GM18499 (cell line): ENCODE measurements at regions not wholly inside any gene's neighbourhood (a gene's known extent, or its start where the extent isn't known, plus 50 kb on each side); places are given as distances from the start of the nearest gene placed in this dataset.
A peak's percentile ranks its signal among the peaks of the same experiment; 100 is the strongest.

Source experiments
- ATAC-seq: cut with Tn5 transposase; IDR thresholded peaks from one replicate; pipeline ENCODE4 v1.9.1; 2021; ENCODE audit warnings: moderate number of reproducible peaks; ENCODE audit not compliant: insufficient read depth, unreplicated experiment

GRCh38 chr4:11497972-11498371 lies 69.3 kb upstream of the HS3ST1 start:
- ATAC-seq: no peak

GRCh38 chr4:11497212-11497806 lies 68.6 kb upstream of the HS3ST1 start:
- no peak for ATAC-seq

- ATAC-seq: no peak
Observed at GRCh38 chr4:11496351-11496829, 67.7 kb upstream of the HS3ST1 start.

- ATAC-seq: no peak
Observed at GRCh38 chr4:11495818-11496217, 67.1 kb upstream of the HS3ST1 start.

GRCh38 chr4:11495291-11495690 lies 66.6 kb upstream of the HS3ST1 start:
- ATAC-seq: no peak

DNA sequence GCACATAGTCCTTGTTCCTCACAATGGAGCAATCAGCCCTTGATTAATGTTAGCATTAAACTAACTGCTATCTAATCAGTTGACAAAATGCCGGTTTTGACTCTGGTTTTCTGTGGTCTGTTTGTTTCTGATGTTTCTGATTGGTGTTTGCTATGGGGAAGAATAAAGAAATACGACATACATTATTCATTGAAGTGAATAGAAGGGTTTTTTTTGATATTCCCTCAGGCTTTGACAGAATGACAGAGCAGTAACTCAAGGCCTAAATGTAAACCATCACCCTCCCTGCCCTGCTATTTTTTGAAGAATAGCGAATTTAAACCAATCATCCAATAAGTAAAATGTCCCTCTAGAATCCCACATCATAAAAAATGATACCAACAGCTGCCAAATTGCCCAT lies 65.5 kb upstream of the HS3ST1 start:
- ATAC-seq: no peak

DNA sequence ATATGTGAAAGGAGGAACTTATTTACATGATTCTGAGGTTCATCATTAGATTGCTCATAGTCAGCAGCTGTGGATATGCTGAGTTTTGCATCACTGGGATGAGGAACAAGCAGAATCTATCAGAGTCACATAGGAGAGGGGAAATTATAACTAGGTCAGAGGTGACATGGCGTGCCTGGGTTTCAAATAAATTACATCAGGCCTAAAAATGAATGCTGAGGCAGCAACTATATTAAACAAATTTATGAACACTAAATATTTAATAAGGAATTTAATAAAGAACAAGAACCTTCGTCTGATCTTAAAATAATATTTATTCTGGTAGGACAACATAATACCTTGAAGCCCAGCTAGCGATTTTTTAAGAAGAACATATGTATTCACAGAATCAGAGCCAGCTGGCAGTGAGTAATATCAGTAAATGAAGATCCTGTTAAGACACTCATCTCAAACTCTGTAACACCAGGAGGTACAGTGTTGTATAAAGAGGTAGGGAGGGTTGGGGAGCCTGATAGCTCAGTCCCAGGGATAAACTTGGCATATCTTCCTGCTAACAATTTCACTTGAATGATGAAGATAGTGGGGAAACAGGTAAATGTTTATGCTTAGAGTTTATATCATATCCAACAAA lies 60.9 kb upstream of the HS3ST1 start:
- ATAC-seq: no peak

DNA sequence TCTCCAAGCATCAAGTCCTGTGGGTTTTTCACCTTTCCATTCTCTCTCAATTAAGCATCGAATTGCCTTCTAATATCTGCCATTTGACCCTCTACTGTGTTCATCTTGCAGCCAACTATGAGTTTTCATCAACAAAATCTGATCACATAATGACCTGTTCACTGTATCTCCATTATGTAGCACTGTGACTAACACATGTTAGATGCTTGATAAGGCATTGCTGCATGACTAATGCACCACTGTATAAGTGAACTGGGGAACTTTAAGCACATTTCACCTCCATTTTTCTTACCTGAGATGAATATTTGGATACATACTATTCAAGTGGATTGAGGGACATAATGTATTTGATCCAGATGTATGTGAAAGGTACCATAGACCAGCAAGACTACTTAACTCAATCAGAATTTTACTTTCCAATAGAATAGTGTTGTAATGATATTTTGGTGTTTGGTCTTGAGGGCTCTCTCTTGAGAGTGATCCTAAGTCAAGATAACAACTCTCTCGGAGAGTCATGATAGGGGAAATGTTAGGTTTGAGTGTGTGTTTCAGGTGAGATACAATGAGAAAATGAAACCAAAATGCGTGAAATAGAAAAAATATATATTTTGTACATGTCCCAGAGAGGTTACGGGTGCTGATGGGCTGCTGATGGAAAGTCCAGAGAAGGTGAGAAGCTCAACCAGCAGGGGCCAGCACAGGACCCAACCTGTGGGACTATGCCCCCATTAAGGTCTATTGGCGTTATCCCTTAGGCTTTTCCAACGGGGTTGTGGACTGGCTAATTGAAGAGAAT lies 60.2 kb upstream of the HS3ST1 start:
- no peak for ATAC-seq

- no peak for ATAC-seq
Observed at GRCh38 chr4:11487868-11488544, 59.3 kb upstream of the HS3ST1 start.

GRCh38 chr4:11487139-11487538 lies 58.4 kb upstream of the HS3ST1 start:
- ATAC-seq: no peak

DNA sequence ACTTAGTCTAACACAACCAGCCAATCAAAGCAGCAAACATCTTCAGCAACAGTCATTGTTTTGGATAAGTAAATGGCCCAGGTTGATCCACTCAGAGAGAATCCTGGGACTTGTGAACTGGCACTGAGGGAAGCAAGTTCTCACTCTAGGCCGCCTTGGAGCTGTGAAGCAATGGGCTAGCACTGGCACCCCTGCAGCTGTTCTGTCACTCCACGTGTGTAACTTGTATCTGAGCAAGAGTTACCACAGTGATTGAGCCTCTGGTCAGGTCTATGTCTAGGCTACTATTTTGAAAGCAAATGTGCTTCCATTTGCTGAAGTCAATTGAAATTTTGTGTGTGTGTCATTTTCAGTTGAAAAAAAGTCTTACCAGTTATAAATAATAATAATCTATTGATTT lies 57.2 kb upstream of the HS3ST1 start:
- no peak for ATAC-seq

GRCh38 chr4:11484531-11484930 lies 55.8 kb upstream of the HS3ST1 start:
- ATAC-seq: no peak

- ATAC-seq: no peak
Observed at GRCh38 chr4:11483046-11483445, 54.4 kb upstream of the HS3ST1 start.

- peak; percentile 92 for ATAC-seq
Observed at GRCh38 chr4:11480683-11481082, 52.0 kb upstream of the HS3ST1 start.
